H1 (cell line): ENCODE measurements at regions not wholly inside any gene's neighbourhood (a gene's known extent, or its start where the extent isn't known, plus 50 kb on each side); places are given as distances from the start of the nearest gene placed in this dataset.

ENCODE experiments used
- CTCF ChIA-PET: fragments of 300-600 bp; sonication (Branson Sonifier 250); formaldehyde crosslinking; loops from one replicate; lab custom pipeline; 2021; ENCODE audit not compliant: partially characterized antibody; lab: Charles Lee
- POLR2A ChIA-PET: fragments of 300-600 bp; sonication (Branson Sonifier 250); formaldehyde crosslinking; loops from one replicate; lab custom pipeline; 2021; ENCODE audit warnings: inconsistent platforms; ENCODE audit not compliant: partially characterized antibody; lab: Charles Lee
- DNase-seq, 2 experiments: peaks; one replicate each; pipeline versions ENCODE4 v3.0.0 to v3.0.0-alpha.2; 2010 to 2022; ENCODE audit warnings: low spot score in 2 of 2, low read depth in 1 of 2, mixed read lengths in 1 of 2
- FAIRE-seq: peaks from 2 replicates; lab custom pipeline; 2011; peaks lifted over from hg19 to GRCh38; lab: Jason Lieb, UNC
- H2AFZ ChIP-seq: 2 replicates; pipeline ENCODE4 v1.8.1; 2012; ENCODE audit warnings: low read length, inconsistent platforms
- H2AK5ac ChIP-seq: 2 replicates; pipeline ENCODE4 v1.6.1; 2013; ENCODE audit warnings: low read depth, low read length
- H2BK120ac ChIP-seq: replicated peaks from 2 replicates; pipeline ENCODE3; 2013; ENCODE audit warnings: low read depth, low read length, inconsistent platforms
- H2BK12ac ChIP-seq: 2 replicates; pipeline ENCODE4 v1.6.1; 2013; ENCODE audit warnings: low read depth, low read length
- H2BK15ac ChIP-seq: 2 replicates; pipeline ENCODE4 v1.6.1; 2013; ENCODE audit warnings: low read length
- H2BK20ac ChIP-seq: 2 replicates; pipeline ENCODE4 v1.6.1; 2013; ENCODE audit warnings: low read length
- H2BK5ac ChIP-seq: 2 replicates; pipeline ENCODE4 v1.6.1; 2013; ENCODE audit warnings: low read depth, low read length
- H3K14ac ChIP-seq: 2 replicates; pipeline ENCODE4 v1.6.1; 2013; ENCODE audit warnings: inconsistent platforms; ENCODE audit not compliant: insufficient read length
- H3K18ac ChIP-seq: 2 replicates; pipeline ENCODE4 v1.6.1; 2013; ENCODE audit warnings: low read length; ENCODE audit errors: extremely low read depth
- H3K23ac ChIP-seq: 2 replicates; pipeline ENCODE4 v1.6.1; 2013; ENCODE audit warnings: inconsistent platforms; ENCODE audit not compliant: insufficient read length
- H3K23me2 ChIP-seq: 2 replicates; pipeline ENCODE4 v1.6.1; 2013; ENCODE audit warnings: low read depth, low read length
- H3K27ac ChIP-seq: 2 replicates; pipeline ENCODE4 v1.6.1; 2011; ENCODE audit warnings: low read depth, low read length, inconsistent platforms
- H3K27me3 ChIP-seq, 4 experiments: replicated peaks in 1 of 4; 1 replicate in 1 of 4; 2 replicates in 3 of 4; pipeline versions ENCODE4 v1.6.1 to v1.8.1; 2011 to 2013; ENCODE audit warnings: low read length in 3 of 4, mild to moderate bottlenecking in 3 of 4, inconsistent platforms in 2 of 4, mixed read lengths in 2 of 4, moderate library complexity in 1 of 4; ENCODE audit not compliant: control insufficient read depth in 3 of 4, insufficient read depth in 3 of 4; ENCODE audit errors: extremely low read depth in 1 of 4
- H3K36me3 ChIP-seq, 4 experiments: 2 replicates each; pipeline versions ENCODE4 v1.6.1 to v1.8.1; 2011 to 2013; ENCODE audit warnings: mild to moderate bottlenecking in 4 of 4, low read length in 3 of 4, moderate library complexity in 2 of 4, control low read depth in 1 of 4, inconsistent platforms in 1 of 4; ENCODE audit not compliant: insufficient read depth in 4 of 4, control insufficient read depth in 2 of 4
- H3K4ac ChIP-seq: replicated peaks from 2 replicates; pipeline ENCODE3; 2013; ENCODE audit warnings: low read length, low read depth, mixed read lengths, inconsistent platforms; ENCODE audit not compliant: insufficient read length
- H3K4me1 ChIP-seq, 4 experiments: replicated peaks in 1 of 4; 1 replicate in 1 of 4; 2 replicates in 3 of 4; pipeline versions ENCODE4 v1.6.1 to v1.8.1; 2011 to 2013; ENCODE audit warnings: low read length in 3 of 4, inconsistent platforms in 2 of 4, mixed read lengths in 1 of 4; ENCODE audit not compliant: insufficient read depth in 4 of 4, control insufficient read depth in 3 of 4
- H3K4me2 ChIP-seq, 2 experiments: 2 replicates each; pipeline versions ENCODE4 v1.6.1 to v1.8.1; 2011 to 2013; ENCODE audit warnings: low read depth in 2 of 2, low read length in 2 of 2, control low read depth in 1 of 2, inconsistent platforms in 1 of 2, mild to moderate bottlenecking in 1 of 2; ENCODE audit not compliant: insufficient read depth in 1 of 2
- H3K4me3 ChIP-seq, 4 experiments: fragments of 200-600, 300-600 bp in 1 of 4; sonication (generic), shearing (Covaris generic), sonication (Bioruptor Twin) in 1 of 4; 2 replicates each; pipeline versions ENCODE4 v1.5.1 to v1.8.1; 2011 to 2016; ENCODE audit warnings: low read length in 4 of 4, low read depth in 3 of 4, control low read depth in 2 of 4, inconsistent platforms in 2 of 4, mild to moderate bottlenecking in 2 of 4, mixed read lengths in 1 of 4, moderate library complexity in 1 of 4; ENCODE audit not compliant: insufficient read depth in 2 of 4; ENCODE audit errors: extremely low read depth in 1 of 4
- H3K56ac ChIP-seq: replicated peaks from 2 replicates; pipeline ENCODE3; 2013; ENCODE audit warnings: low read depth, mild to moderate bottlenecking, mixed read lengths, low read length, inconsistent platforms; ENCODE audit not compliant: insufficient read length
- H3K79me1 ChIP-seq: 2 replicates; pipeline ENCODE4 v1.6.1; 2013; ENCODE audit warnings: low read depth, low read length, control low read depth
- H3K79me2 ChIP-seq, 2 experiments: 2 replicates each; pipeline versions ENCODE4 v1.6.1 to v1.8.1; 2012 to 2013; ENCODE audit warnings: low read length in 2 of 2, mild to moderate bottlenecking in 2 of 2, inconsistent platforms in 1 of 2; ENCODE audit not compliant: insufficient read depth in 2 of 2, control insufficient read depth in 1 of 2
- H3K9ac ChIP-seq, 4 experiments: replicated peaks in 1 of 4; 1 replicate in 1 of 4; 2 replicates in 3 of 4; pipeline versions ENCODE4 v1.6.1 to v1.8.1; 2011 to 2013; ENCODE audit warnings: low read depth in 3 of 4, low read length in 3 of 4, control low read depth in 2 of 4, mild to moderate bottlenecking in 2 of 4, moderate library complexity in 2 of 4, inconsistent platforms in 1 of 4; ENCODE audit errors: extremely low read depth in 1 of 4
- H3K9me3 ChIP-seq, 2 experiments: 2 replicates each; pipeline versions ENCODE4 v1.6.1 to v1.8.1; 2012 to 2013; ENCODE audit warnings: mild to moderate bottlenecking in 2 of 2, moderate library complexity in 2 of 2, control low read depth in 1 of 2, inconsistent platforms in 1 of 2, low read depth in 1 of 2, low read length in 1 of 2, mixed read lengths in 1 of 2; ENCODE audit not compliant: insufficient read depth in 2 of 2
- H4K20me1 ChIP-seq, 2 experiments: replicated peaks in 1 of 2; 2 replicates each; pipeline versions ENCODE3 to v1.8.1; 2011 to 2013; ENCODE audit warnings: inconsistent platforms in 2 of 2, low read length in 2 of 2, mild to moderate bottlenecking in 1 of 2; ENCODE audit not compliant: insufficient read depth in 2 of 2, control insufficient read depth in 1 of 2
- H4K5ac ChIP-seq: 2 replicates; pipeline ENCODE4 v1.6.1; 2013; ENCODE audit warnings: low read length, low read depth, mixed read lengths, inconsistent platforms; ENCODE audit not compliant: insufficient read length
- H4K8ac ChIP-seq: 2 replicates; pipeline ENCODE4 v1.8.0; 2013; ENCODE audit warnings: mild to moderate bottlenecking, moderate library complexity, low read length, inconsistent platforms; ENCODE audit not compliant: insufficient read depth; ENCODE audit errors: extremely low read depth
- H4K91ac ChIP-seq: replicated peaks from 2 replicates; pipeline ENCODE3; 2013; ENCODE audit warnings: low read length, mixed read lengths, inconsistent platforms; ENCODE audit not compliant: insufficient read length
- SIN3A ChIP-seq, 2 experiments: IDR thresholded peaks in 1 of 2; conservative IDR thresholded peaks in 1 of 2; 2 replicates each; pipeline ENCODE4 v1.6.1; 2011 to 2012; ENCODE audit warnings: low read length in 2 of 2, improper control_type of control experiment in 1 of 2, low read depth in 1 of 2, mild to moderate bottlenecking in 1 of 2
- WGBS, 2 experiments: shearing (Covaris generic) in 1 of 2; methylation state at CpG; one replicate each; pipeline versions ENCODE4 v1.1.6 to v1.1.7; 2013 to 2015; ENCODE audit warnings: low lambda C conversion rate in 2 of 2, mixed read lengths in 2 of 2, inconsistent platforms in 1 of 2, low coverage in 1 of 2, missing lambda C conversion rate in 1 of 2; ENCODE audit not compliant: insufficient replicate concordance in 2 of 2, insufficient coverage in 1 of 2, insufficient read length in 1 of 2; ENCODE audit errors: extremely low coverage in 1 of 2, missing lambda C conversion rate in 1 of 2; 5-methylcytosine and 5-hydroxymethylcytosine counted together

DNA sequence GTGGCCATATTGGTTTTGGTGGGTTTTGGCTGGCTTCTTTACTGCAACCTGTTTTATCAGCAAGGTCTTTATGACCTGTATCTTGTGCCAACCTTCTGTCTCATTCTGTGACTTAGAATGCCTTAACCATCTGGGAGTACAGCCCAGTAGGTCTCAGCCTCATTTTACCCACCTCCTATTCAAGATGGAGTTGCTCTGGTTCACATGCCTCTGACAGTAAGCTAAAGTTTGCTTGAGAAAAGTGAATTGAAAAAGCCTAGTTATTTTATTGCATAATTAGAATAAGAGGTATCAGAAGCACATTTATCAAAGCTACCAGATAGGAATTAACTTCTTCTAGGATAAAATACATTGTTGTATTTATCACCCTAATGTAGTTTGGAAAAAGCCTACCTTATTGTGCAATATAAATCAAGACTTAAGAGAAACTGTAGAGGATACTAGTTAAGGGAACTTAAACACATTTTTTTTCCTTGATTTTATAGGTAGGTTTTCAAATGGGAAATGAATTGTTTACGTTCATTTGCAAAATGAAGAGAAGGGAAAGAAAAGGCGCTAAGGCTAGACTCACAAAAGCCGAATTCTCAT lies 202.3 kb upstream of the KCNJ16 start:
- Histone ChIP-seq H3K79me2 (no peaks in the 10 kb centered on the region), H2BK20ac (no peak overlapping the region)

More for the DNA sequence above, 202.3 kb upstream of the KCNJ16 start:
- ChIA-PET POLR2A (no interaction called here), CTCF (interaction anchor here (0.9 kb wide), 1 partner anchor 20 kb away, joined by 3 read pairs; no protein-coding TSS in a partner anchor)
- Histone ChIP-seq H2AK5ac (no peak overlapping the region), H3K27me3 (no peaks in the 10 kb centered on the region), H4K91ac (no peak overlapping the region), H3K23me2 (no peaks in the 10 kb centered on the region), H3K4me1 (peaks cover 0 to 5% (median 2%) of the 10 kb centered on the region in 4 experiments; a peak in 3 of 7 replicates), H3K4me3 (no peak overlapping the region), H3K56ac (no peak overlapping the region), H2BK15ac (no peak overlapping the region), H3K4ac (no peak overlapping the region), H2BK5ac (no peak overlapping the region), H3K79me1 (no peaks in the 10 kb centered on the region), H3K36me3 (no peaks in the 10 kb centered on the region), H4K20me1 (no peaks in the 10 kb centered on the region), H3K9ac (no peak overlapping the region), H2AFZ (no peak overlapping the region), H2BK12ac (no peak overlapping the region), H3K18ac (no peak overlapping the region), H3K4me2 (no peak overlapping the region), H4K5ac (no peak overlapping the region), H3K27ac (no peak overlapping the region), H3K23ac (no peak overlapping the region), H4K8ac (no peak overlapping the region), H3K14ac (no peak overlapping the region), H2BK120ac (no peak overlapping the region), H3K9me3 (no peaks in the 10 kb centered on the region)
- FAIRE-seq = no peak
- no peak for DNase-seq
- WGBS, 2 experiments = 89% methylated on average over 3 of the region's 3 CpGs; no CpG with 5 or more reads in 1 of the 2 experiments
- no peak for TF ChIP-seq SIN3A (conservative IDR thresholded peaks at IDR 0.05 in 1 of 2, IDR thresholded peaks at IDR 0.05 in 1 of 2; ENCODE audit: low read depth in 1 of 2, low read length in 2 of 2)
